Kidney glomerular epithelial cell (primary cell): ENCODE measurements at regions not wholly inside any gene's neighbourhood (a gene's known extent, or its start where the extent isn't known, plus 50 kb on each side); places are given as distances from the start of the nearest gene placed in this dataset.
"Not testable (repeated sequence)": the region's sequence is repeated elsewhere in the genome, so short reads cannot be mapped to it uniquely, and the experiment has no call there.

Experiments used
- DNase-seq: peaks from one replicate; lab custom pipeline; 2025; lab: John Stamatoyannopoulos, UW

GRCh38 chr21:28174701-28175100 lies 818.0 kb downstream of the LTN1 start:
- no peak for DNase-seq

- DNase-seq, result no peak
Observed at GRCh38 chr21:28174006-28174405, 818.7 kb downstream of the LTN1 start.

GRCh38 chr21:28172376-28172775 lies 820.3 kb downstream of the LTN1 start:
- DNase-seq, result no peak

- no peak for DNase-seq
Observed at GRCh38 chr21:28167366-28167765, 825.3 kb downstream of the LTN1 start.

- DNase-seq, result not testable (repeated sequence)
Observed at GRCh38 chr21:28164519-28164918, 828.2 kb downstream of the LTN1 start.

GRCh38 chr21:28162052-28162451 lies 830.6 kb downstream of the LTN1 start:
- DNase-seq, result not testable (repeated sequence)

- DNase-seq, result peak; percentile 93
Observed at GRCh38 chr21:28160378-28160777, 832.3 kb downstream of the LTN1 start.

GRCh38 chr21:28159396-28159795 lies 833.3 kb downstream of the LTN1 start:
- DNase-seq, result no peak

GRCh38 chr21:28156590-28156989 lies 836.1 kb downstream of the LTN1 start:
- DNase-seq, result no peak

- no peak for DNase-seq
Observed at GRCh38 chr21:28154121-28154520, 838.6 kb downstream of the LTN1 start.

- DNase-seq, result no peak
Observed at GRCh38 chr21:28152732-28153131, 839.9 kb downstream of the LTN1 start.

- no peak for DNase-seq
Observed at GRCh38 chr21:28151758-28152157, 840.9 kb downstream of the LTN1 start.

GRCh38 chr21:28150778-28151177 lies 841.9 kb downstream of the LTN1 start:
- no peak for DNase-seq

GRCh38 chr21:28148400-28149064 lies 844.1 kb downstream of the LTN1 start:
- no peak for DNase-seq

- no peak for DNase-seq
Observed at GRCh38 chr21:28144653-28145052, 848.0 kb downstream of the LTN1 start.

GRCh38 chr21:28144089-28144488 lies 848.6 kb downstream of the LTN1 start:
- DNase-seq, result no peak

GRCh38 chr21:28142697-28143096 lies 850.0 kb downstream of the LTN1 start:
- DNase-seq, result peak; percentile 68

- no peak for DNase-seq
Observed at GRCh38 chr21:28138272-28138671, 854.4 kb downstream of the LTN1 start.

GRCh38 chr21:28136656-28137255 lies 855.9 kb downstream of the LTN1 start:
- DNase-seq, result no peak

GRCh38 chr21:28135646-28136045 lies 857.0 kb downstream of the LTN1 start:
- no peak for DNase-seq

- DNase-seq, result no peak
Observed at GRCh38 chr21:28133116-28133515, 859.6 kb downstream of the LTN1 start.

- no peak for DNase-seq
Observed at GRCh38 chr21:28132713-28133112, 860.0 kb downstream of the LTN1 start.

- no peak for DNase-seq
Observed at GRCh38 chr21:28127175-28127785, 865.4 kb downstream of the LTN1 start.
